Stimulated activated CD4-positive, alpha-beta T cell treated with anti-CD3 and anti-CD28 coated beads, TNF-alpha, amount 100 ng/mL, for 24 hours (primary cell): ENCODE measurements at regions not wholly inside any gene's neighbourhood (a gene's known extent, or its start where the extent isn't known, plus 50 kb on each side); places are given as distances from the start of the nearest gene placed in this dataset.

Experiments used
- DNase-seq, 3 experiments: peaks; one replicate each; pipeline ENCODE4 v3.0.0-alpha.2; 2020; ENCODE audit warnings: low read depth in 3 of 3

DNA sequence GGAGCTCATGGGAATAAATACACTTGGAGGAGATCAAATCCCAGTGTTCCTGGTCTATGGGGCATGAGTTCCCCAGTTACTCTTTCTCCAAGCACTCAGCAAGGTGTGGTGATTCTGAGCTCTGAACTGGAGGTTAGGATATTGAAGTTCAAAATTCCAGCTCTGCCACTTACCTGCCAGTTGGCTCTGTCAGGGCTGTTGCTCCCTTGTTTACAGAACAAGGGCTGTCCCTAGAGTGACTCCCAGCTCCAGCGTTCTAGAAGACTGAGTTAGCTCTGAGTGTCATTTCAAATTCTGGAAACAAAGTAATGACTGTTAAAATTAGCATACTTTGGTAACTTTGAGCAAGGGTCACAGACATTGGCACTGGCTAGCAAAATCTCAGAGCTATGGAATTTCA lies 69.7 kb upstream of the ZBED5 start:
- no peak for DNase-seq

DNA sequence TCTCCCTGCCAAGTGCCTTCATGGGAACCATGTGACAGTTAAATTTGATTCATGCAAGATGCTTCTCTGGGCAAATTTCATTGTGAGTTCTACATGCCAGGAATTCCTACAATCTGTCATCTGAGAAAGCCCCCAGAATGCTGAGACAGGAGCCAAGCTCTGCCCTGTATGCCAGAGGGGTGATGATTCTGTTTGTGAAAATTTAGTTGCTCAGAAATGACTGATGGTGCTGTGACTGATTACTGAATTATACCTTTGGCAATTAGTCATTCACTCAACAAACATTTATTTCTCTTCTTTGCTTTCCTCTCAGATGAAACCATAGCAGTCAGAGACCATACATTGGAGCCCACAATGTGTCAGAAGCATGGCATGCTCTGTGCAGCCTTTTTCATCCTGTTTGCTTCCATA lies 69.0 kb upstream of the ZBED5 start:
- no peak for DNase-seq

DNA sequence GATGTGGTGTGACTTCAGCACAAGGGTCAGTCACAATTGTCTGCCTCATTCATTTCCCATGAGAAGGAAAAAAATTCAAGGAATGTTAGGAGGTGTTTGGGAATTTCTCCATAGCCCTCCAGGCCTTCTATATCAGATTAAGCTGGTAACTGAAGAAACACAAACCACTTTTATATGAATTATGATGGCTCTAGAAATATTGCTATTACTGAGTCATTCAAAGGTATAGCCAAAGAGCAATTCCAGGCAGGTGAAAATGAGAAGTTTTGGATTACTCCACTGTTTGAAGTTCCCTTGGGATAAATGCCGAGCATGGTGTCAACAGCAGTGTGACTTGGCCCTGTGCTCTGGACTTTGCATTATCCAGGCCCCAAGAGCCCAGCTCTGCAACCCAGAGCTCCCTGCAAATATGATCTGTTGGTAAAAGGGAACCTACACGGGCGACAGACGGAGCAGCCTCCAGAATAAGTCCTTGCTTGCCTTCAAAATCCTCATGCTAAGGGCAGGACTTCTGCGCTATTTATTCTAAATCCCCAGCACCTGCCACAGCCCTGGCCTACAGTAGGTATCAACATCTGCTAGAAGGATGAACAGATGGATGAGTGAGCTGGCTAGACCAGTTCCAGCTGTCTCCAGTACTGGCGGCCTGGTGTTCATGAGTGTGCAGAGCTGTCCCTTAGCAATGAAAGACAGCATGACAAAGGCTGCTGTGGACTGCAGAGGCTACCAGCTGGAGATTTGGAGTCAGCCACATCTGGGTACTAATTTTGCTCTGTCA lies 67.5 kb upstream of the ZBED5 start:
- no peak for DNase-seq

DNA sequence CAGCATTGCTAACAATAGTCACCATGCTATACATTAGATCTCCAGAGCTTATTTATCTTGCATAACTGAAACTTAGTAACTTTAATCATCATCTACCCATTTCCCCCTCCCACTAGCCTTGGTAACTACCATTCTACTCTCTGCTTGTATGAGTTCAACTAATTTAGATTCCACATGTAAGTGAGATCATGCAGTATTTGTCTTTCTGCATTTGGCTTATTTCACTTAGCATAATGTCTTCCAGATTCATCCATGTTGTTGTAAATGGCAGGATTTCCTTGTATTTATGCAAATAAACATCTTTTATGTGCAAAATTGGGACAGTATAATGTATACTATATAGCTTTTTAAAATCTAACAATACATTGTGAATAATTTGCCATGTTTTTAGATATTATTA lies 66.0 kb upstream of the ZBED5 start:
- no peak for DNase-seq

DNA sequence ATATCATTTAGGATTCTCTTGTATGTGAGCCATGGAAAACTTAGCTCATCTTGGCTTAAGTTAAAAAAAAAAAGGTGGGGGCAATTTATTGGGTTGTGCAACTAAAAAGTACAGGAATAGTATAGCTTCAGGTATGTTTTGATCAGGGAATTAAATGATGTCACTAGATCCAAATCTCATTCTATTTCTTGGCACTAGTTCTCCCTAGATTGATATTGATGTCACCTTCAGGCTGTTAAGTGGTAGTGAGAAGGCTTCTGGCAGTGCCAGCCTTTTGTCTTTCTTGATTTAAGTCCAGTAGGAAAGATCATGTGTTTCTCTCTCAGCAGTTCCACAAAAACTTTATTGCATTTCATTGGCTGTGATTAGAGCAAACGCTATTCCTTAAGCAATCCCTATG lies 65.0 kb upstream of the ZBED5 start:
- no peak for DNase-seq

GRCh38 chr11:10920875-10921274 lies 63.0 kb upstream of the ZBED5 start:
- no peak for DNase-seq

GRCh38 chr11:10920205-10920604 lies 62.4 kb upstream of the ZBED5 start:
- DNase-seq, result no peak

DNA sequence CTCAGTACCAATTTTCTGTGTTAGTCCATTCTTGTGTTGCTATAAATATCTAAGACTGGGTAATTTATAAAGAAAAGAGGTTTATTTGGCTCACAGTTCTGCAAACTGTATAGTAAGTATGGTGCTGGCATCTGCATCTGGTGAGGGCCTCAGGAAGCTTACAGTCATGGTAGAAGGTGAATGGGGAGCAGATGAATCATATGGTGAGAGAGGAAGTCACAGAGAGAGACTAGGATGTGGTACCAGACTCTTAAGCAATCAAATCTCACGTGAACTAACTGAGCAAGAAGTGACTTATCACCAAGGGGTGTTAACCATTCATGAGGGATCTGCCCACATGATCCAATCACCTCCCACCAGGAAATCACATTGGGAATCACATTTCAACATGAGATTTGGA lies 60.8 kb upstream of the ZBED5 start:
- no peak for DNase-seq

DNA sequence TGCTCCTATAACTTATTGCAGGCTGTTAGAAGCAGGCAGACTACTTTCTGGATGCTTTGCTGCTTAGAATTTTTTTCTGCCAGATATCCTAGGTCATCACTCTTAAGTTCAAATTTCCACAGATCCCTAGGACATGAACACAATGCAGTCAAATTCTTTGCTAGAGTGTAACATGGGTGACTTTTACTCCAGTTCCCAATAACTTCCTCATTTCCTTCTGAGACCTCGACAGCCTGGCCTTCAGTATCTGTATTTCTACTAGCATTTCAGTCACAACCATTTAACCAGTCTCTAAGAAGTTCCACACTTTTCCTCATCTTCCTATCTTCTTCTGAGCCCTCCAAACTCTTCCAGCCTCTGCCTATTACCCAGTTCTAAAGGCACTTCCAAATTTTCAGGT lies 60.4 kb upstream of the ZBED5 start:
- no peak for DNase-seq

DNA sequence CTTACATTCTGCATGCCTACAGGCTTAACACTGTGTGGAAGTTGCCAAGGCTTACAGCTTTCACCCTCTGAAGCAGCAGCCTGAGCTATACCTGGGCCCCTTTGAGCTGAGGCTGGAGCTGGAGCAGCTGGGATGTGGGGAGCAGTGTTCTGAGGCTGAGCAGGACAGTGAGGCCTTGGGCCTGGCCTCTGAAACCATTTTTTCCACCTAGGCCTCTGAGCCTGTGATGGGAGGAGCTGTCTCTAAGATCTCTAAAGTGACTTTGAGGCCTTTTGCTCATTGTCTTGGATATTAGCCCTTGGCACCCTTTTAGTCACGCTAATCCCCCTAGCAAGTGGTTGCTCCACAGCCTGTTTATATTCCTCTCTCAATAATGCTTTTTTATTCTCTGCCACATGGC lies 59.9 kb upstream of the ZBED5 start:
- DNase-seq, result no peak

DNA sequence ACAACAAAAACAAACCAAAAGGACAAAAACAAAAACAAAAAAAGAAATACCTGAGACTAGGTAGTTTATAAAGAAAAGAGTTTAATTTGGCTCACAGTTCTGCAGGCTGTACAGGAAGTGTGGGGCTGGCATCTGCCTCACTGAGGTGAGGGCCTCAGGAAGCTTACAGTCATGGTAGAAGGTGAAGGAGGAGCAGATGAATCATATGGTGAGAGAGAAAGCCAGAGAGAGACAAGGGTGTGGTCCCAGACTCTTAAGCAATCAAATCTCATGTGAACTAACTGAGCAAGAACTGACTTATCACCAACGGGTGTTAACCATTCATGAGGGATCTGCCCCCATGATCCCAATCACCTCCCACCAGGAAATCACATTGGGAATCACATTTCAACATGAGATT lies 58.8 kb upstream of the ZBED5 start:
- DNase-seq, result no peak

DNA sequence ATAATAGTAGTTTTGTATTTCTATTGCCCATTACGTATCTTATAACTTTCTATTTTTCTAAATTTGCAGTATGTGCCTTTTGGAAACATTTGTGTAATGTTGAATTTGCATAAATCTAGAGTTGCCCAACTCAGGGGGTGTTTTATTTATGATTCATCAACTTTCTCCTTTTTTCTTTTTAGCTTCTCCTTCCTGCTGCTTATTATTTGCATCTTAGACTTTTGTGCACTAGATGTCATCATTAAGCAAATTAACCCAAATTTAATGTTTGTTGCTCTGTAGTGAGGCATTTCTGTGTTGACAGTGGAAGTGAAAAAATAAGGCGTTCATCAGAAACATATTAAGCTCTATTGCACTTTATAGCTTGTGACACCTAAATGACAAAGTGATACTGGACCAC lies 56.2 kb upstream of the ZBED5 start:
- DNase-seq, result no peak

DNA sequence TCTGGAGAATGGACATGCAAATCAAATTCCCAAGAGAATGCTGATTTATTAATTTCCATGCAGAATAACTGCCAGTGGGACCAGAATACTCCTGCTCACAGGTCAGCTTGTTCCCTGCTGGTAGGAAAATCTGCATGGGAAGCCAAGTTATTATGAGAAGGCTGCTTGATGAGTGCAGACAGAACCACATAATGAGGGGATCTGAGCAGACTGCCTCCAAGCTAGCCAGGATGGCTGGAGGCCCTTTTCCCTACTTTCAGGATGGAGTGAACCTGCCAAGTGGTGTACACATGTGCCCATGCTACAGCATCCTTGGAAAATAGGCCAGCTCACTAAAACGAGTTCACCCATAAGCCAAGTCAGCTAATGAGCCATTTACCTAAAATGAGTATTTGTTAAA lies 55.2 kb upstream of the ZBED5 start:
- DNase-seq, result no peak

- no peak for DNase-seq
Observed at GRCh38 chr11:10911907-10912306, 54.1 kb upstream of the ZBED5 start.

GRCh38 chr11:10909141-10909883 lies 51.5 kb upstream of the ZBED5 start:
- no peak for DNase-seq

DNA sequence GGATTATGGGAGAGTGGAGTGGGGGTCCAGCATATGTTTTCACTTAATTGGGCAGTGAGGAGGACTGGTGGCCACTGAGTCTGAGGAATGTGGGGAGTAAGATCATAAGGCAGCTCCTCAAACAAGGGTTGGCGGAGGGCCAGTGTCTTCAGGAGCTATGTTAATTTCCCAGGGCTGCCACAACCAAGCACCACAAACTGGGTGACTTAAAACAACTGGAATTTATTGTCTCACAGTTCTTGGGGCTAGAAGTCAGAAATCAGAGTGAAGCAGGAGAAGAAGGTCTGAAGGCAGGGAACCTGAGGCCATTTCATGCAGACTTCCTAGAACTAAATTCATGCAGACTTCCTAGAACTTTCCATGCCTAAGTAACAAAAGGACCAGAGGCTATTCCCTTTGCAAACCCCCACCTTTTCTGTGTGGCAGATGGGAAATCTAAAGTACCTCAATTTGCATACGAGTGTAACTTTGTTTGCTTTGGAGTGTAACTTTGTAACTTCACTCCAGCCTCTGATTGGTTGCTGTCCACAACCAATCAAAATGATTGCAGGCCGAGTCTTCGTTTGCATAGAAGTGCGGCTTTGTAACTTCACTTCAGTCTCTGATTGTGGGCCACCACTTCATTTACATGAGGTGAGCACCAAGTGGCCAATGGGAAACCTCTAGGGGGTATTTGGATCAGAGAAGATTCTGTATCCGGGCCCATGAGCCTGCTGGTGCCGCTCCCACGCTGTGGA lies 50.5 kb upstream of the ZBED5 start:
- no peak for DNase-seq
